ENCODE measurements at regions not wholly inside any gene's neighbourhood (a gene's known extent, or its start where the extent isn't known, plus 50 kb on each side); places are given as distances from the start of the nearest gene placed in this dataset.
A peak's percentile ranks its signal among the peaks of the same experiment; 100 is the strongest.

- no peak for TF ChIP-seq ZBTB33 (CRISPR knock-in tag; IDR thresholded peaks at IDR 0.05)
- TF ChIP-seq TARDBP (CRISPR knock-in tag; IDR thresholded peaks at IDR 0.05): no peak
- no peak for TF ChIP-seq ZNF724P (CRISPR knock-in tag; IDR thresholded peaks at IDR 0.05; ENCODE audit: borderline replicate concordance)
- TF ChIP-seq ZSCAN21 (CRISPR knock-in tag; IDR thresholded peaks at IDR 0.05; ENCODE audit: borderline replicate concordance): no peak
- no peak for TF ChIP-seq BATF2 (CRISPR knock-in tag; IDR thresholded peaks at IDR 0.05)
- TF ChIP-seq PREB (CRISPR knock-in tag; IDR thresholded peaks at IDR 0.05): no peak
- TF ChIP-seq ZNF572 (CRISPR knock-in tag; IDR thresholded peaks at IDR 0.05): no peak
- TF ChIP-seq NONO (IDR thresholded peaks at IDR 0.05): no peak
- TF ChIP-seq NONO (CRISPR knock-in tag; conservative IDR thresholded peaks at IDR 0.05): no peak
- TF ChIP-seq, protein P1, sequence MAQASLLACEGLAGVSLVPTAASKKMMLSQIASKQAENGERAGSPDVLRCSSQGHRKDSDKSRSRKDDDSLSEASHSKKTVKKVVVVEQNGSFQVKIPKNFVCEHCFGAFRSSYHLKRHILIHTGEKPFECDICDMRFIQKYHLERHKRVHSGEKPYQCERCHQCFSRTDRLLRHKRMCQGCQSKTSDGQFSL (CRISPR knock-in tag; IDR thresholded peaks at IDR 0.05): no peak
- TF ChIP-seq ZNF550 (CRISPR knock-in tag; IDR thresholded peaks at IDR 0.05; ENCODE audit: borderline replicate concordance): no peak
- peak; percentile 66; the same call in 1 of the 2 replicates for TF ChIP-seq JUN (CRISPR knock-in tag; IDR thresholded peaks at IDR 0.05)
- no peak for TF ChIP-seq EZH2 (conservative IDR thresholded peaks at IDR 0.05; ENCODE audit: low read depth, low read length)
- TF ChIP-seq, protein P2, sequence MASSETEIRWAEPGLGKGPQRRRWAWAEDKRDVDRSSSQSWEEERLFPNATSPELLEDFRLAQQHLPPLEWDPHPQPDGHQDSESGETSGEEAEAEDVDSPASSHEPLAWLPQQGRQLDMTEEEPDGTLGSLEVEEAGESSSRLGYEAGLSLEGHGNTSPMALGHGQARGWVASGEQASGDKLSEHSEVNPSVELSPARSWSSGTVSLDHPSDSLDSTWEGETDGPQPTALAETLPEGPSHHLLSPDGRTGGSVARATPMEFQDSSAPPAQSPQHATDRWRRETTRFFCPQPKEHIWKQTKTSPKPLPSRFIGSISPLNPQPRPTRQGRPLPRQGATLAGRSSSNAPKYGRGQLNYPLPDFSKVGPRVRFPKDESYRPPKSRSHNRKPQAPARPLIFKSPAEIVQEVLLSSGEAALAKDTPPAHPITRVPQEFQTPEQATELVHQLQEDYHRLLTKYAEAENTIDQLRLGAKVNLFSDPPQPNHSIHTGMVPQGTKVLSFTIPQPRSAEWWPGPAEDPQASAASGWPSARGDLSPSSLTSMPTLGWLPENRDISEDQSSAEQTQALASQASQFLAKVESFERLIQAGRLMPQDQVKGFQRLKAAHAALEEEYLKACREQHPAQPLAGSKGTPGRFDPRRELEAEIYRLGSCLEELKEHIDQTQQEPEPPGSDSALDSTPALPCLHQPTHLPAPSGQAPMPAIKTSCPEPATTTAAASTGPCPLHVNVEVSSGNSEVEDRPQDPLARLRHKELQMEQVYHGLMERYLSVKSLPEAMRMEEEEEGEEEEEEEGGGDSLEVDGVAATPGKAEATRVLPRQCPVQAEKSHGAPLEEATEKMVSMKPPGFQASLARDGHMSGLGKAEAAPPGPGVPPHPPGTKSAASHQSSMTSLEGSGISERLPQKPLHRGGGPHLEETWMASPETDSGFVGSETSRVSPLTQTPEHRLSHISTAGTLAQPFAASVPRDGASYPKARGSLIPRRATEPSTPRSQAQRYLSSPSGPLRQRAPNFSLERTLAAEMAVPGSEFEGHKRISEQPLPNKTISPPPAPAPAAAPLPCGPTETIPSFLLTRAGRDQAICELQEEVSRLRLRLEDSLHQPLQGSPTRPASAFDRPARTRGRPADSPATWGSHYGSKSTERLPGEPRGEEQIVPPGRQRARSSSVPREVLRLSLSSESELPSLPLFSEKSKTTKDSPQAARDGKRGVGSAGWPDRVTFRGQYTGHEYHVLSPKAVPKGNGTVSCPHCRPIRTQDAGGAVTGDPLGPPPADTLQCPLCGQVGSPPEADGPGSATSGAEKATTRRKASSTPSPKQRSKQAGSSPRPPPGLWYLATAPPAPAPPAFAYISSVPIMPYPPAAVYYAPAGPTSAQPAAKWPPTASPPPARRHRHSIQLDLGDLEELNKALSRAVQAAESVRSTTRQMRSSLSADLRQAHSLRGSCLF (CRISPR knock-in tag; IDR thresholded peaks at IDR 0.05; ENCODE audit: borderline replicate concordance): no peak
- no peak for TF ChIP-seq ZNF816 (CRISPR knock-in tag; IDR thresholded peaks at IDR 0.05; ENCODE audit: borderline replicate concordance)
- TF ChIP-seq ZC3H13 (CRISPR knock-in tag; IDR thresholded peaks at IDR 0.05): no peak
- TF ChIP-seq RXRB (CRISPR knock-in tag; IDR thresholded peaks at IDR 0.05; ENCODE audit: borderline replicate concordance): peak; percentile 81; the same call in 1 of the 2 replicates
- TF ChIP-seq MED1 (CRISPR knock-in tag; IDR thresholded peaks at IDR 0.05): peak; percentile 86
- TF ChIP-seq PHF8 (CRISPR knock-in tag; IDR thresholded peaks at IDR 0.05): no peak
- TF ChIP-seq SSRP1 (CRISPR knock-in tag; IDR thresholded peaks at IDR 0.05): 0 out of 2 replicates have a peak, but pooled peaks have one; percentile 34
- TF ChIP-seq ELK4 (CRISPR knock-in tag; IDR thresholded peaks at IDR 0.05; ENCODE audit: borderline replicate concordance): no peak
Observed at GRCh38 chr2:39492095-39492590, 55.1 kb upstream of the MAP4K3 start (continued).
